Neural progenitor cell (in vitro differentiated cells): ENCODE measurements at regions not wholly inside any gene's neighbourhood (a gene's known extent, or its start where the extent isn't known, plus 50 kb on each side); places are given as distances from the start of the nearest gene placed in this dataset.

Experiments
- CTCF ChIP-seq: fragments of 200-600 bp; sonication (generic); IDR thresholded peaks from 2 replicates; pipeline ENCODE4 v1.5.1; 2017; ENCODE audit warnings: antibody characterized with exemption, mild to moderate bottlenecking
- EZH2 ChIP-seq: fragments of 200-600 bp; sonication (generic); IDR thresholded peaks from 2 replicates; pipeline ENCODE4 v1.6.1; 2017; ENCODE audit warnings: antibody characterized with exemption, mild to moderate bottlenecking, moderate library complexity
- EZH2phosphoT487 ChIP-seq: fragments of 200-600 bp; sonication (generic); IDR thresholded peaks from 2 replicates; pipeline ENCODE4 v1.6.1; 2017; ENCODE audit warnings: antibody characterized with exemption

DNA sequence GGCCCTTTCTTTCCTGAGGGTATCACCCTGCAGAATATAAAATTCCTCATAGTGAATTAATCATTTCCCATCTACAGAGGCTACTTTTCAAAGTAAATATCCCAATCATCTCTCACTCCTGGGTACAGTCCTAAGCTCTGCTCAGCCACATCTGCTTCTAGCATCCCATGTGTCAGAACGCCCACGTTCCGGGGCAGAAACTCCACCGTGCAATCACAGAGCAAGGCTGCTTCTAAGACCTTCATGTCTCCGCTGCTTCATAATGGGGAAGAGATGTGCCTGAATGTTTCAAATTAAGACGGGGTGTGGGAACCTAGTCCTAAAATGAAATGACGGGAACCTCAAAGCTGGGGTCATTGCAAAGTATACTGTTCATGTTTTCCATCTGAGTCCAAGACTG, 208.8 kb upstream of the GMDS start:
- TF ChIP-seq CTCF (no peak), EZH2 (no peak), EZH2phosphoT487 (no peak)
